HL-60/S4 (cell line): ENCODE measurements at regions not wholly inside any gene's neighbourhood (a gene's known extent, or its start where the extent isn't known, plus 50 kb on each side); places are given as distances from the start of the nearest gene placed in this dataset.

Experiments
- in situ Hi-C: fragments of 300-500 bp; cut with MboI; formaldehyde crosslinking; loops from 2 replicates; pipeline ENCODE4 v1.14.3; 2022; ENCODE audit warnings: low sequenced_read_pairs

- in situ Hi-C loops: no loop called here
Measured at GRCh38 chr3:152096280-152096906, 172.3 kb upstream of the MBNL1 start.

- in situ Hi-C loops: no loop called here
Measured at GRCh38 chr3:152097120-152097519, 171.6 kb upstream of the MBNL1 start.

GRCh38 chr3:152097770-152098169 is 171.0 kb upstream of the MBNL1 start:
- in situ Hi-C loops: no loop called here

GRCh38 chr3:152100491-152101132 is 168.1 kb upstream of the MBNL1 start:
- in situ Hi-C loops: no loop called here

GRCh38 chr3:152102410-152102809 is 166.3 kb upstream of the MBNL1 start:
- in situ Hi-C loops: no loop called here

- in situ Hi-C loops: no loop called here
Measured at GRCh38 chr3:152103257-152103656, 165.5 kb upstream of the MBNL1 start.

GRCh38 chr3:152104847-152105415 is 163.8 kb upstream of the MBNL1 start:
- in situ Hi-C loops: no loop called here

GRCh38 chr3:152105446-152105845 is 163.3 kb upstream of the MBNL1 start:
- in situ Hi-C loops: no loop called here

GRCh38 chr3:152109038-152109437 is 159.7 kb upstream of the MBNL1 start:
- in situ Hi-C loops: no loop called here

- in situ Hi-C loops: no loop called here
Measured at GRCh38 chr3:152113413-152113812, 155.3 kb upstream of the MBNL1 start.

GRCh38 chr3:152113992-152114651 is 154.6 kb upstream of the MBNL1 start:
- in situ Hi-C loops: no loop called here

GRCh38 chr3:152120601-152121269 is 148.0 kb upstream of the MBNL1 start:
- in situ Hi-C loops: no loop called here

- in situ Hi-C loops: no loop called here
Measured at GRCh38 chr3:152121270-152121636, 147.5 kb upstream of the MBNL1 start.

GRCh38 chr3:152122851-152123250 is 145.9 kb upstream of the MBNL1 start:
- in situ Hi-C loops: no loop called here

GRCh38 chr3:152123457-152123856 is 145.3 kb upstream of the MBNL1 start:
- in situ Hi-C loops: no loop called here

GRCh38 chr3:152126260-152126659 is 142.5 kb upstream of the MBNL1 start:
- in situ Hi-C loops: no loop called here

- in situ Hi-C loops: no loop called here
Measured at GRCh38 chr3:152127058-152127457, 141.7 kb upstream of the MBNL1 start.

GRCh38 chr3:152128356-152128755 is 140.4 kb upstream of the MBNL1 start:
- in situ Hi-C loops: no loop called here

GRCh38 chr3:152139651-152140050 is 129.1 kb upstream of the MBNL1 start:
- in situ Hi-C loops: no loop called here

- in situ Hi-C loops: no loop called here
Measured at GRCh38 chr3:152146461-152146860, 122.3 kb upstream of the MBNL1 start.

GRCh38 chr3:152147748-152148147 is 121.0 kb upstream of the MBNL1 start:
- in situ Hi-C loops: no loop called here
